ENCODE measurements at regions not wholly inside any gene's neighbourhood (a gene's known extent, or its start where the extent isn't known, plus 50 kb on each side); places are given as distances from the start of the nearest gene placed in this dataset.

DNA sequence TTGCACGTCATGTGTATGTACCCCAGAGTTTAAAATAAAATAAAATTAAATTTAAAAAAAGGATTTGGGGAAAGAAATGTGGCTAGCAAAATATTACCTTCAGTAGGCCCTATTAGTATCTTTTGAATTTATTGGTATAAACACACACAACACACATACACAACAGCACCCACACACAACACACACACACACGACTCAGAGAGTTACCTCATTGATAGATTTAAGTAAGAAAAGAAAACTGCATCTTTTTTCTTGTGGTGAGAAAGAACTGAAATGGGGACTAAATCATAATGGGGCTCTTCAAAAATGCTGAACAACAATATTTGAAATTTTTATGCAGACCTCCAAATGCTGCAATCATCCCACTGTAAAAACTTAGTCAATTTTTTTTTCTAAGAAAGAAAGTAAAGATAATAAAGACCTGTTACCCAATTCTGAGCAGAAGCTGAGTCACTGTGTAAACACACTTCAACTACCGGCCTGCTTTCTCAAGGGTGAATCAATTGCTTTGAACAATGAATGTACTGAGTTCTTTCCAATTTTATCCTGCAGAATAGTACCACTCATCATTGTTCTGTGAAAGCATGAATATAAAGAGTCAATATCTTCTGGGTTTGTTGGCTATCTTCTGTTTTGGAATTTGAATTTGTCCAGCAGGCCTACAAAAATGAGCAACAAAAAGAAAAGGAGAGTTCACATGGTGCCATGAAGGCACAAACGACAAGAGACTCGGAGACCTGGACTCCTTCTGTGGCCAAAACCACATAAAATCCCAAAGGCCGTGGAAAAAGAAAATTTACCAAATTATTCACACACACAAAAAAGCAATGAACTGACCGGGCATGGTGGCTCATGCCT, 57.9 kb upstream of the CCNG1 start:
- Histone ChIP-seq H3K4me3 (ENCODE audit: low read length) (no peak overlapping the region), H3F3A (ENCODE audit: insufficient read depth, low read length, poor library complexity, severe bottlenecking) (no peaks in the 10 kb centered on the region), H3K9me2 (ENCODE audit: insufficient read depth, low read length) (no peaks in the 10 kb centered on the region), H3K4me2 (ENCODE audit: low read length) (no peak overlapping the region), H3K9ac (ENCODE audit: low read length) (no peak overlapping the region), H3K36me3 (ENCODE audit: insufficient read depth, low read length) (no peaks in the 10 kb centered on the region), H3K79me2 (replicated peaks; ENCODE audit: insufficient read depth, low read length) (no peaks in the 10 kb centered on the region), H3K27me3 (ENCODE audit: insufficient read depth, low read depth, low read length) (no peaks in the 10 kb centered on the region), H3K9me3 (ENCODE audit: low read length) (no peaks in the 10 kb centered on the region), H4K20me1 (ENCODE audit: insufficient read depth) (no peaks in the 10 kb centered on the region), H2AFZ (ENCODE audit: low read depth, low read length) (no peak overlapping the region), H3K27ac (ENCODE audit: low read length) (no peak overlapping the region)
- TF ChIP-seq EP300 (conservative IDR thresholded peaks at IDR 0.05; ENCODE audit: poor library complexity, severe bottlenecking) (no peak), MXI1 (conservative IDR thresholded peaks at IDR 0.05; ENCODE audit: poor library complexity, severe bottlenecking) (no peak), EZH2 (IDR thresholded peaks at IDR 0.05; ENCODE audit: borderline replicate concordance, insufficient read depth, low read length, poor library complexity, severe bottlenecking) (no peak), POLR2AphosphoS5 (IDR thresholded peaks at IDR 0.05) (no peak), TAF1 (IDR thresholded peaks at IDR 0.05; ENCODE audit: low read depth) (no peak), RAD21 (conservative IDR thresholded peaks at IDR 0.05) (no peak), SMC3 (conservative IDR thresholded peaks at IDR 0.05; ENCODE audit: poor library complexity) (no peak)
- TF ChIP-seq, protein P1, sequence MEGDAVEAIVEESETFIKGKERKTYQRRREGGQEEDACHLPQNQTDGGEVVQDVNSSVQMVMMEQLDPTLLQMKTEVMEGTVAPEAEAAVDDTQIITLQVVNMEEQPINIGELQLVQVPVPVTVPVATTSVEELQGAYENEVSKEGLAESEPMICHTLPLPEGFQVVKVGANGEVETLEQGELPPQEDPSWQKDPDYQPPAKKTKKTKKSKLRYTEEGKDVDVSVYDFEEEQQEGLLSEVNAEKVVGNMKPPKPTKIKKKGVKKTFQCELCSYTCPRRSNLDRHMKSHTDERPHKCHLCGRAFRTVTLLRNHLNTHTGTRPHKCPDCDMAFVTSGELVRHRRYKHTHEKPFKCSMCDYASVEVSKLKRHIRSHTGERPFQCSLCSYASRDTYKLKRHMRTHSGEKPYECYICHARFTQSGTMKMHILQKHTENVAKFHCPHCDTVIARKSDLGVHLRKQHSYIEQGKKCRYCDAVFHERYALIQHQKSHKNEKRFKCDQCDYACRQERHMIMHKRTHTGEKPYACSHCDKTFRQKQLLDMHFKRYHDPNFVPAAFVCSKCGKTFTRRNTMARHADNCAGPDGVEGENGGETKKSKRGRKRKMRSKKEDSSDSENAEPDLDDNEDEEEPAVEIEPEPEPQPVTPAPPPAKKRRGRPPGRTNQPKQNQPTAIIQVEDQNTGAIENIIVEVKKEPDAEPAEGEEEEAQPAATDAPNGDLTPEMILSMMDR (IDR thresholded peaks at IDR 0.05; ENCODE audit: poor library complexity, severe bottlenecking): no peak
- TF ChIP-seq, protein P2, sequence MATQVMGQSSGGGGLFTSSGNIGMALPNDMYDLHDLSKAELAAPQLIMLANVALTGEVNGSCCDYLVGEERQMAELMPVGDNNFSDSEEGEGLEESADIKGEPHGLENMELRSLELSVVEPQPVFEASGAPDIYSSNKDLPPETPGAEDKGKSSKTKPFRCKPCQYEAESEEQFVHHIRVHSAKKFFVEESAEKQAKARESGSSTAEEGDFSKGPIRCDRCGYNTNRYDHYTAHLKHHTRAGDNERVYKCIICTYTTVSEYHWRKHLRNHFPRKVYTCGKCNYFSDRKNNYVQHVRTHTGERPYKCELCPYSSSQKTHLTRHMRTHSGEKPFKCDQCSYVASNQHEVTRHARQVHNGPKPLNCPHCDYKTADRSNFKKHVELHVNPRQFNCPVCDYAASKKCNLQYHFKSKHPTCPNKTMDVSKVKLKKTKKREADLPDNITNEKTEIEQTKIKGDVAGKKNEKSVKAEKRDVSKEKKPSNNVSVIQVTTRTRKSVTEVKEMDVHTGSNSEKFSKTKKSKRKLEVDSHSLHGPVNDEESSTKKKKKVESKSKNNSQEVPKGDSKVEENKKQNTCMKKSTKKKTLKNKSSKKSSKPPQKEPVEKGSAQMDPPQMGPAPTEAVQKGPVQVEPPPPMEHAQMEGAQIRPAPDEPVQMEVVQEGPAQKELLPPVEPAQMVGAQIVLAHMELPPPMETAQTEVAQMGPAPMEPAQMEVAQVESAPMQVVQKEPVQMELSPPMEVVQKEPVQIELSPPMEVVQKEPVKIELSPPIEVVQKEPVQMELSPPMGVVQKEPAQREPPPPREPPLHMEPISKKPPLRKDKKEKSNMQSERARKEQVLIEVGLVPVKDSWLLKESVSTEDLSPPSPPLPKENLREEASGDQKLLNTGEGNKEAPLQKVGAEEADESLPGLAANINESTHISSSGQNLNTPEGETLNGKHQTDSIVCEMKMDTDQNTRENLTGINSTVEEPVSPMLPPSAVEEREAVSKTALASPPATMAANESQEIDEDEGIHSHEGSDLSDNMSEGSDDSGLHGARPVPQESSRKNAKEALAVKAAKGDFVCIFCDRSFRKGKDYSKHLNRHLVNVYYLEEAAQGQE (IDR thresholded peaks at IDR 0.05; ENCODE audit: borderline replicate concordance): no peak

DNA sequence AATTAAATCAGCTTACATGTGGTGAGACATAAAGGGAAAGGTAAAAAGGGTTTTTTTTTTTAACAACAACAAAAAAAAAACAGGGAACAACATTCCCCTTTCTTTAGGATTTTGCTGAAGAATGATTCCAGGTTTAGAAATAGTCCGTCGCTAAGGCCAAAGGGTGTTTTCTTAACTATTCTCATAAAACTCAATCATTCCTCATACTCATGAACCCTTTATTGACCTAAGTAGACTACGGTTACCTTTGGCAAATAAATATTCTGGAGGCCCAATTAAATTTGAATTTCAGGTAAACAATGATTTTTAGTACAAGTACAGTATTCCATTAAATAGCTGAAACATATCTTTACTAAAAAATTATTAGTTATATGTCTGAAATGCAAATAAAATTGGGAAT, 55.6 kb upstream of the CCNG1 start:
- H3K9ac ChIP-seq (ENCODE audit: low read length): no peak overlapping the region
- TF ChIP-seq POLR2AphosphoS5 (IDR thresholded peaks at IDR 0.05) (no peak), RAD21 (conservative IDR thresholded peaks at IDR 0.05) (no peak)
- TF ChIP-seq, protein P1 (IDR thresholded peaks at IDR 0.05; ENCODE audit: poor library complexity, severe bottlenecking): no peak

More for the DNA sequence above, 55.6 kb upstream of the CCNG1 start:
- Histone ChIP-seq H3K9me2 (ENCODE audit: insufficient read depth, low read length) (no peaks in the 10 kb centered on the region), H3K79me2 (replicated peaks; ENCODE audit: insufficient read depth, low read length) (no peaks in the 10 kb centered on the region), H2AFZ (ENCODE audit: low read depth, low read length) (no peak overlapping the region), H4K20me1 (ENCODE audit: insufficient read depth) (no peaks in the 10 kb centered on the region), H3K4me2 (ENCODE audit: low read length) (no peak overlapping the region), H3K27me3 (ENCODE audit: insufficient read depth, low read depth, low read length) (no peaks in the 10 kb centered on the region), H3F3A (ENCODE audit: insufficient read depth, low read length, poor library complexity, severe bottlenecking) (no peaks in the 10 kb centered on the region), H3K27ac (ENCODE audit: low read length) (no peak overlapping the region), H3K36me3 (ENCODE audit: insufficient read depth, low read length) (no peaks in the 10 kb centered on the region), H3K4me3 (ENCODE audit: low read length) (no peak overlapping the region), H3K9me3 (ENCODE audit: low read length) (no peaks in the 10 kb centered on the region)

Data from neural cell (in vitro differentiated cells).